ENCODE measurements at regions not wholly inside any gene's neighbourhood (a gene's known extent, or its start where the extent isn't known, plus 50 kb on each side); places are given as distances from the start of the nearest gene placed in this dataset.

DNA sequence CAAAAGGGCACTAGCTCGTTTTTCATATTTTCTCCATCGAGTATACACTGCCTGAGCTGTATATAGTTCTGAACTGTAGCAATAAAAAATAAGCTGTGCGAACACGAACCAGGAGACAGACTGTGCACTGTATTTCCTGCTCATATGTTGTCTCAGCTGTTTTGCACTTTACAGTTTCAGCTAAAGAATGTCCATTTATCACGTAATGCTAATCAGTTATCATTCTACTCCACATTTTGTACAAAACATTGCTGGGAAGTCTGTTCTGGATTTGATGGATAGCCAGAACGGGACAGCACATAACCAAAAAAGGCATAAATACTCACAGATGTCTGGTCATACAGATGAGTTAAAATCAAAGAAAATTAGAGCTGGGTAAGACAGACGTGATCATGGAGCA lies 315.5 kb upstream of the ADGRL3 start:
- Histone ChIP-seq H3K36me3 (replicated peaks in 1 of 2; ENCODE audit: control insufficient read depth in 1 of 2, insufficient read depth in 2 of 2, low read length in 2 of 2) (no peaks in the 10 kb centered on the region), H3K9ac (ENCODE audit: insufficient read depth, low read depth, low read length) (no peak overlapping the region), H2AFZ (ENCODE audit: low read length) (no peak overlapping the region), H3K4me1 (ENCODE audit: insufficient read depth, low read length) (no peaks in the 10 kb centered on the region), H3K27ac (ENCODE audit: extremely low read length, insufficient read depth, low read length) (no peak overlapping the region), H3K4me2 (ENCODE audit: low read depth, low read length) (no peak overlapping the region), H3K4me3 (replicated peaks in 1 of 3; ENCODE audit: insufficient read depth in 1 of 3, low read depth in 2 of 3, low read length in 3 of 3) (no peak overlapping the region), H3K79me2 (ENCODE audit: insufficient read depth, low read length) (no peaks in the 10 kb centered on the region), H4K20me1 (ENCODE audit: insufficient read depth, low read length) (no peaks in the 10 kb centered on the region), H3K9me3 (ENCODE audit: low read length) (no peaks in the 10 kb centered on the region), H3K27me3 (ENCODE audit: control insufficient read depth in 1 of 2, insufficient read depth in 2 of 2, low read length in 2 of 2) (no peaks in the 10 kb centered on the region)
- CTCF ChIA-PET (ENCODE audit: low intra/inter-chr PET ratio, low total read pairs): no interaction called here
- 8% methylated on average over 7 of the region's 7 CpGs for whole genome bisulfite sequencing (ENCODE audit: low lambda C conversion rate)
- in situ Hi-C loops (cut with HindIII; ENCODE audit: extremely low pct_ligation_motif_present, low pct_unique_long_range_greater_than_20kb) (no loop called here), intact Hi-C loops (cut with micrococcal nuclease; ENCODE audit: unreplicated experiment) (no loop called here)
- DNase-seq (ENCODE audit: low spot score) (no peak), FAIRE-seq (no peak), ATAC-seq (no peak)
- BruUV-seq (replicated peaks): no TSS peak
- TF ChIP-seq JUND (CRISPR knock-in tag; IDR thresholded peaks at IDR 0.05): no peak
- POLR2A ChIA-PET: no interaction called here

DNA sequence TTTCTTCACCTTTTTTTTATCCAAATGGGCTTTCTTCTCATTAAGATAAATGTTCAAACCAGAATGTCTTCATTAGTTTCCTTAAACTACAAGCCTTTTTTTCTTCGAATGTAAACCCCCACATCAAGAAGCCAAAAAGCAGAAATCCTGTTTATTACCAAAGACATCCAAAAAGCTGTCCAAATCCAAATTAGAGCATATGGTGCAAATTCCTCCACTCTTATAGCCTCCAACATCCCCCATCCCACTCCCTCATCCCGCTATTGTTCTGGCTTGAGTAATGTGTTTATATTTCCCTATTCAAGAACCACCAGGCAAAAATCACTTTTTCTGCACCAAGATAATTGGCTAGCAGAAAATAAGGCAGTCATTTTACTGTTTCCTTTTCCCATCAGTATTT lies 315.1 kb upstream of the ADGRL3 start:
- no peak overlapping the region for H3K4me3 ChIP-seq (replicated peaks in 1 of 3; ENCODE audit: insufficient read depth in 1 of 3, low read depth in 2 of 3, low read length in 3 of 3)
- no peak overlapping the region for H3K9ac ChIP-seq (ENCODE audit: insufficient read depth, low read depth, low read length)
- intact Hi-C loops (cut with micrococcal nuclease; ENCODE audit: unreplicated experiment): no loop called here
- H3K79me2 ChIP-seq (ENCODE audit: insufficient read depth, low read length): no peaks in the 10 kb centered on the region
- FAIRE-seq (no peak), DNase-seq (ENCODE audit: low spot score) (no peak), ATAC-seq (no peak)
- in situ Hi-C loops (cut with HindIII; ENCODE audit: extremely low pct_ligation_motif_present, low pct_unique_long_range_greater_than_20kb): no loop called here
- no peak overlapping the region for H2AFZ ChIP-seq (ENCODE audit: low read length)
- POLR2A ChIA-PET: no interaction called here
- no peaks in the 10 kb centered on the region for H3K27me3 ChIP-seq (ENCODE audit: control insufficient read depth in 1 of 2, insufficient read depth in 2 of 2, low read length in 2 of 2)
- H3K4me1 ChIP-seq (ENCODE audit: insufficient read depth, low read length): no peaks in the 10 kb centered on the region
- BruUV-seq (replicated peaks): no TSS peak
- CTCF ChIA-PET (ENCODE audit: low intra/inter-chr PET ratio, low total read pairs): no interaction called here
- H3K27ac ChIP-seq (ENCODE audit: extremely low read length, insufficient read depth, low read length): no peak overlapping the region
- no peaks in the 10 kb centered on the region for H3K36me3 ChIP-seq (replicated peaks in 1 of 2; ENCODE audit: control insufficient read depth in 1 of 2, insufficient read depth in 2 of 2, low read length in 2 of 2)
- WGBS (ENCODE audit: low lambda C conversion rate): 0% methylated on average over 2 of the region's 2 CpGs
- no peaks in the 10 kb centered on the region for H3K9me3 ChIP-seq (ENCODE audit: low read length)
- H4K20me1 ChIP-seq (ENCODE audit: insufficient read depth, low read length): no peaks in the 10 kb centered on the region
- H3K4me2 ChIP-seq (ENCODE audit: low read depth, low read length): no peak overlapping the region
- no peak for TF ChIP-seq ARNT (IDR thresholded peaks at IDR 0.05)
- no peak for TF ChIP-seq RAD21 (CRISPR knock-in tag; IDR thresholded peaks at IDR 0.05)
- TF ChIP-seq RNF2 (conservative IDR thresholded peaks at IDR 0.05; ENCODE audit: low read depth): no peak
- TF ChIP-seq ZNF878 (CRISPR knock-in tag; IDR thresholded peaks at IDR 0.05): no peak
- TF ChIP-seq DMAP1 (CRISPR knock-in tag; IDR thresholded peaks at IDR 0.05): no peak
- no peak for TF ChIP-seq ELF1 (CRISPR knock-in tag; IDR thresholded peaks at IDR 0.05)
- TF ChIP-seq MAFK (conservative IDR thresholded peaks at IDR 0.05 in 1 of 2, IDR thresholded peaks at IDR 0.05 in 1 of 2; ENCODE audit: low read length in 2 of 2): no peak
- TF ChIP-seq ZNF382 (CRISPR knock-in tag; IDR thresholded peaks at IDR 0.05; ENCODE audit: borderline replicate concordance): no peak
- no peak for TF ChIP-seq ZNF503 (CRISPR knock-in tag; IDR thresholded peaks at IDR 0.05)
- no peak for TF ChIP-seq ARNT2 (CRISPR knock-in tag; IDR thresholded peaks at IDR 0.05; ENCODE audit: low read depth)
- TF ChIP-seq ZNF235 (CRISPR knock-in tag; IDR thresholded peaks at IDR 0.05; ENCODE audit: borderline replicate concordance): no peak
- no peak for TF ChIP-seq FOXC1 (CRISPR knock-in tag; IDR thresholded peaks at IDR 0.05; ENCODE audit: borderline replicate concordance)
- no peak for TF ChIP-seq ZNF260 (CRISPR knock-in tag; IDR thresholded peaks at IDR 0.05; ENCODE audit: borderline replicate concordance, low read depth)
- TF ChIP-seq ZNF251 (CRISPR knock-in tag; IDR thresholded peaks at IDR 0.05): no peak
- TF ChIP-seq SAFB2 (CRISPR knock-in tag; IDR thresholded peaks at IDR 0.05; ENCODE audit: borderline replicate concordance, low read depth): no peak
- TF ChIP-seq TOE1 (CRISPR knock-in tag; IDR thresholded peaks at IDR 0.05): no peak
- TF ChIP-seq, protein P1, sequence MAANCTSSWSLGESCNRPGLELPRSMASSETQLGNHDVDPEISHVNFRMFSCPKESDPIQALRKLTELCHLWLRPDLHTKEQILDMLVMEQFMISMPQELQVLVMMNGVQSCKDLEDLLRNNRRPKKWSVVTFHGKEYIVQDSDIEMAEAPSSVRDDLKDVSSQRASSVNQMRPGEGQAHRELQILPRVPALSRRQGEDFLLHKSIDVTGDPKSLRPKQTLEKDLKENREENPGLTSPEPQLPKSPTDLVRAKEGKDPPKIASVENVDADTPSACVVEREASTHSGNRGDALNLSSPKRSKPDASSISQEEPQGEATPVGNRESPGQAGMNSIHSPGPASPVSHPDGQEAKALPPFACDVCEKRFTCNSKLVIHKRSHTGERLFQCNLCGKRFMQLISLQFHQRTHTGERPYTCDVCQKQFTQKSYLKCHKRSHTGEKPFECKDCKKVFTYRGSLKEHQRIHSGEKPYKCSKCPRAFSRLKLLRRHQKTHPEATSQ (CRISPR knock-in tag; IDR thresholded peaks at IDR 0.05; ENCODE audit: borderline replicate concordance): no peak
- no peak for TF ChIP-seq NFYC (CRISPR knock-in tag; IDR thresholded peaks at IDR 0.05)
- TF ChIP-seq ZNF138 (CRISPR knock-in tag; IDR thresholded peaks at IDR 0.05; ENCODE audit: low read depth): no peak
